GM12878 (cell line): ENCODE measurements at regions not wholly inside any gene's neighbourhood (a gene's known extent, or its start where the extent isn't known, plus 50 kb on each side); places are given as distances from the start of the nearest gene placed in this dataset.

Experiments used
- EZH2 ChIP-seq: IDR thresholded peaks from 2 replicates; pipeline ENCODE4 v1.6.1; 2012; ENCODE audit warnings: low read depth, mild to moderate bottlenecking, control low read depth, inconsistent platforms, low read length, borderline replicate concordance; ENCODE audit not compliant: control insufficient read depth
- TF ChIP-seq, protein P1 (sequence below): IDR thresholded peaks from 2 replicates; pipeline ENCODE4 v1.6.1; 2012; ENCODE audit warnings: mild to moderate bottlenecking, low read depth, low read length
- TF ChIP-seq, protein P2 (sequence below): IDR thresholded peaks from 2 replicates; pipeline ENCODE4 v1.6.1; 2012; ENCODE audit warnings: low read depth, low read length, improper control_type of control experiment
- TF ChIP-seq, protein P3 (sequence below), 3 experiments: IDR thresholded peaks in 2 of 3; conservative IDR thresholded peaks in 1 of 3; 2 replicates each; pipeline ENCODE4 v1.5.1; 2011; ENCODE audit warnings: low read depth in 3 of 3, low read length in 3 of 3, mild to moderate bottlenecking in 3 of 3, control low read depth in 2 of 3, moderate library complexity in 2 of 3, inconsistent platforms in 1 of 3, mixed read lengths in 1 of 3; ENCODE audit not compliant: control insufficient read depth in 2 of 3, insufficient read depth in 1 of 3; ENCODE audit errors: extremely low read depth in 1 of 3

- TF ChIP-seq EZH2 = no peak
- TF ChIP-seq, protein P1, sequence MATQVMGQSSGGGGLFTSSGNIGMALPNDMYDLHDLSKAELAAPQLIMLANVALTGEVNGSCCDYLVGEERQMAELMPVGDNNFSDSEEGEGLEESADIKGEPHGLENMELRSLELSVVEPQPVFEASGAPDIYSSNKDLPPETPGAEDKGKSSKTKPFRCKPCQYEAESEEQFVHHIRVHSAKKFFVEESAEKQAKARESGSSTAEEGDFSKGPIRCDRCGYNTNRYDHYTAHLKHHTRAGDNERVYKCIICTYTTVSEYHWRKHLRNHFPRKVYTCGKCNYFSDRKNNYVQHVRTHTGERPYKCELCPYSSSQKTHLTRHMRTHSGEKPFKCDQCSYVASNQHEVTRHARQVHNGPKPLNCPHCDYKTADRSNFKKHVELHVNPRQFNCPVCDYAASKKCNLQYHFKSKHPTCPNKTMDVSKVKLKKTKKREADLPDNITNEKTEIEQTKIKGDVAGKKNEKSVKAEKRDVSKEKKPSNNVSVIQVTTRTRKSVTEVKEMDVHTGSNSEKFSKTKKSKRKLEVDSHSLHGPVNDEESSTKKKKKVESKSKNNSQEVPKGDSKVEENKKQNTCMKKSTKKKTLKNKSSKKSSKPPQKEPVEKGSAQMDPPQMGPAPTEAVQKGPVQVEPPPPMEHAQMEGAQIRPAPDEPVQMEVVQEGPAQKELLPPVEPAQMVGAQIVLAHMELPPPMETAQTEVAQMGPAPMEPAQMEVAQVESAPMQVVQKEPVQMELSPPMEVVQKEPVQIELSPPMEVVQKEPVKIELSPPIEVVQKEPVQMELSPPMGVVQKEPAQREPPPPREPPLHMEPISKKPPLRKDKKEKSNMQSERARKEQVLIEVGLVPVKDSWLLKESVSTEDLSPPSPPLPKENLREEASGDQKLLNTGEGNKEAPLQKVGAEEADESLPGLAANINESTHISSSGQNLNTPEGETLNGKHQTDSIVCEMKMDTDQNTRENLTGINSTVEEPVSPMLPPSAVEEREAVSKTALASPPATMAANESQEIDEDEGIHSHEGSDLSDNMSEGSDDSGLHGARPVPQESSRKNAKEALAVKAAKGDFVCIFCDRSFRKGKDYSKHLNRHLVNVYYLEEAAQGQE = no peak
- TF ChIP-seq, protein P2, sequence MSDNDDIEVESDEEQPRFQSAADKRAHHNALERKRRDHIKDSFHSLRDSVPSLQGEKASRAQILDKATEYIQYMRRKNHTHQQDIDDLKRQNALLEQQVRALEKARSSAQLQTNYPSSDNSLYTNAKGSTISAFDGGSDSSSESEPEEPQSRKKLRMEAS = no peak
- TF ChIP-seq, protein P3, sequence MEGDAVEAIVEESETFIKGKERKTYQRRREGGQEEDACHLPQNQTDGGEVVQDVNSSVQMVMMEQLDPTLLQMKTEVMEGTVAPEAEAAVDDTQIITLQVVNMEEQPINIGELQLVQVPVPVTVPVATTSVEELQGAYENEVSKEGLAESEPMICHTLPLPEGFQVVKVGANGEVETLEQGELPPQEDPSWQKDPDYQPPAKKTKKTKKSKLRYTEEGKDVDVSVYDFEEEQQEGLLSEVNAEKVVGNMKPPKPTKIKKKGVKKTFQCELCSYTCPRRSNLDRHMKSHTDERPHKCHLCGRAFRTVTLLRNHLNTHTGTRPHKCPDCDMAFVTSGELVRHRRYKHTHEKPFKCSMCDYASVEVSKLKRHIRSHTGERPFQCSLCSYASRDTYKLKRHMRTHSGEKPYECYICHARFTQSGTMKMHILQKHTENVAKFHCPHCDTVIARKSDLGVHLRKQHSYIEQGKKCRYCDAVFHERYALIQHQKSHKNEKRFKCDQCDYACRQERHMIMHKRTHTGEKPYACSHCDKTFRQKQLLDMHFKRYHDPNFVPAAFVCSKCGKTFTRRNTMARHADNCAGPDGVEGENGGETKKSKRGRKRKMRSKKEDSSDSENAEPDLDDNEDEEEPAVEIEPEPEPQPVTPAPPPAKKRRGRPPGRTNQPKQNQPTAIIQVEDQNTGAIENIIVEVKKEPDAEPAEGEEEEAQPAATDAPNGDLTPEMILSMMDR (IDR thresholded peaks at IDR 0.05 in 2 of 3, conservative IDR thresholded peaks at IDR 0.05 in 1 of 3; ENCODE audit: control insufficient read depth in 2 of 3, extremely low read depth in 1 of 3, insufficient read depth in 1 of 3, low read depth in 3 of 3, low read length in 3 of 3) = no peak
These were observed 399.2 kb downstream of the CNTNAP4 start for GRCh38 chr16:76676356-76676755.
